HG02943 (cell line): ENCODE measurements at regions not wholly inside any gene's neighbourhood (a gene's known extent, or its start where the extent isn't known, plus 50 kb on each side); places are given as distances from the start of the nearest gene placed in this dataset.
"Not testable (repeated sequence)": the region's sequence is repeated elsewhere in the genome, so short reads cannot be mapped to it uniquely, and the experiment has no call there.

Experiments
- ATAC-seq: cut with Tn5 transposase; IDR thresholded peaks from one replicate; pipeline ENCODE4 v1.9.1; 2021; ENCODE audit warnings: mild to moderate bottlenecking, low read depth, moderate library complexity; ENCODE audit not compliant: unreplicated experiment

DNA sequence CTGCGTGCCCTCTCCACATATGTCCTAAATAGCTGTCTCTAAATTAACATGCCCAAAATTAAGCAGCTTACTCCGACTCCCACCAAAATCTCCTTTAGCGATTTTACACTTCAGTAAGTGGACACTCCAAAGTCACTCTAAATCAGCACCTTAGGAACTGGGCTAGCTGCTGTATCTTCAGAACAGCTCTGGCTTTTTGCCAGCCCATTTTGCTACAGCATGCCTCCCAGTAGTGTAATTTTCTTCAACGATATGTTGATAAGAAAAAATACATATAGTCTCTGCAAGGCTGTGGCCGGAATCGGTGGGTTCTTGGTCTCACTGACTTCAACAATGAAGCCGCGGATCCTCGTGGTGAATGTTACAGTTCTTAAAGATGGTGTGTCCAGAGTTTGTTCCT is 291.8 kb upstream of the RGPD4 start:
- ATAC-seq = no peak

DNA sequence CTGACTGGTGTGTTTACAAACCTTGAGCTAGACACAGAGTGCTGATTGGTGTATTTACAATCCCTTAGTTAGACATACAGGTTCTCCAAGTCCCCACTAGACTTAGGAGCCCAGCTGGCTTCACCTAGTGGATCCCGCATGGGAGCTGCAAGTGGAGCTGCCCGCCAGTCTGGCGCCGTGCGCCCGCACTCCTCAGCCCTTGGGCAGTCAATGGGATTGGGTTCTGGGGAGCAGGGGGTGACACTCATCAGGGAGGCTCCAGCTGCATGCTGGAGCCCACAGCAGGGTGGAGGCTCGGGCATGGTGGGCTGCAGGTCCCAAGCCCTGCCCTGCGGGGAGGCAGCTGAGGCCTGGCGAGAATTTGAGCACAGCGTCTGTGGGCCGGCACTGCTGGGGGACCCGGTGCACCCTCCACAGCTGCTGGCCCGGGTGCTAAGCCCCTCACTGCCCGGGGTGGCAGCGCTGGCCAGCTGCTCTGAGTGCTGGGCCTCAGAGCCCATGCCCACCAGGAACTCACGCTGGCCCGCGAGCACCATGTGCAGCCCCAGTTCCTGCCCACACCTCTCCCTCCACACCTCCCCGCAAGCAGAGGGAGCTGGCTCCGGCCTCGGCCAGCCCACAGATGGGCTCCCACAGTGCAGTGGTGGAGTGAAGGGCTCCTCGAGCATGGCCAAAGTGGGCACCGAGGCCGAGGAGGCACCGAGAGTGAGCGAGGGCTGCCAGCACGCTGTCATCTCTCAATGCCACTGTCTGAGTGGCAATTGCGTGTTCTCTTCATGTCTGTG is 290.6 kb upstream of the RGPD4 start:
- not testable (repeated sequence) for ATAC-seq

DNA sequence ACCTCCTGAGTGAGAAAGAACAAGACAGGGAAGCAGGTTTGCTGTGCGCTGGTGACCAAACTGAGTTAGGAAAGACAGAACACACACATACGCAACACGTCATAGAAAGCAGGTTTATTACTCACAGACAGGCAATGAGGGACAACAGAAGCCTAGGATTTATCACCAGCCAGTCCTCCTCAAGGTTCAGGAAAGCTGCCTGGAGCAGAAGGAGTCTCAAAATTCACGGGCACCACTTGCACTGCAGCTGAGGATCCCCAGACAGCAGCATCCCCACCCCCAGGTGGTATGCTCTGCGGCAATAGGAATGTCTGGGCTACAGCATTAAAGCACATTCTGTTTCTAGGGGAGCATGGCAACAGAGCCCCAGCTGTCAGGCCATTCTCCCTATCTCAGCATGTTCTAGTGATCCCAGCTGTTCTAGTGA is 284.4 kb upstream of the RGPD4 start:
- ATAC-seq = no peak

GRCh38 chr2:107543793-107544192 is 282.9 kb upstream of the RGPD4 start:
- no peak for ATAC-seq

- no peak for ATAC-seq
These were observed 281.6 kb upstream of the RGPD4 start for GRCh38 chr2:107545066-107545465.

DNA sequence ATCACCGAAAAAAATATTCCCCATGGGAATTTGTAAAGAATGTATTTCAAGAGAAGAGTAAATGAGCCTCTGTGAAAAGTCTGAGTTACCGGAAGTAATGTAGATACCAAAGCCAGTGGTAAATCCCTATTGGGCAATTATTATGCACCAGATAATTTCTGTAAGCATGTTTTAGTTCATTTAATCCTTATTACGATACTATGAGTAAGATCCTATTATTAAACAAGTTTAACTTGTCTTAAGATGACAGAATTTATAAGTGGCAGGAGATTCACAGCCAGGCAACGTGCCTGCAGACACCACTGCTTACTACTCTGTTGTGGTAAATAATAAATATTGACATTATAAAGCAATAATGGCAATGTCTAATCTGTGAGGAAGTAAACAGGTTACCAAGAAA is 280.8 kb upstream of the RGPD4 start:
- ATAC-seq = no peak

- ATAC-seq = no peak
These were observed 278.5 kb upstream of the RGPD4 start for GRCh38 chr2:107548216-107548615.

DNA sequence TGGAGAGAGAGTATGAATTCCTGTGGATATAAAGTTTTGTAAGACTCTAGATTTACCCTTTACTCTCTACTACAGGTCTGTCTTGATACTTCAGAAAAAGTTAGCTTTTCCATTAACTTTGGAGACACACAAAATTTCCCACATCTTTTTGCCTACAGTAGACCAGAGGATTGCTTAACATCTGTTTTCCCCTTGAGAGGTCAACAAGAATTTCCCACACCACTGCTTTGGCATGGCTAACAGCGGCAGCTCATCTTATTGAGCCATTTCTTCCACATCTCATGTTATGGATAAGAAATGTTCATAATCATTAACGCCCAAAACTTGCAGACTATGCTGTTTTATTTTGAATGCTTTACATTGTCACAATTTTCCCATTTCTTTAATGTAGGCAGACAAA is 273.6 kb upstream of the RGPD4 start:
- ATAC-seq = no peak

- no peak for ATAC-seq
These were observed 273.2 kb upstream of the RGPD4 start for GRCh38 chr2:107553539-107553938.

GRCh38 chr2:107556038-107556627 is 270.6 kb upstream of the RGPD4 start:
- no peak for ATAC-seq

- no peak for ATAC-seq
These were observed 268.4 kb upstream of the RGPD4 start for GRCh38 chr2:107558295-107558694.

DNA sequence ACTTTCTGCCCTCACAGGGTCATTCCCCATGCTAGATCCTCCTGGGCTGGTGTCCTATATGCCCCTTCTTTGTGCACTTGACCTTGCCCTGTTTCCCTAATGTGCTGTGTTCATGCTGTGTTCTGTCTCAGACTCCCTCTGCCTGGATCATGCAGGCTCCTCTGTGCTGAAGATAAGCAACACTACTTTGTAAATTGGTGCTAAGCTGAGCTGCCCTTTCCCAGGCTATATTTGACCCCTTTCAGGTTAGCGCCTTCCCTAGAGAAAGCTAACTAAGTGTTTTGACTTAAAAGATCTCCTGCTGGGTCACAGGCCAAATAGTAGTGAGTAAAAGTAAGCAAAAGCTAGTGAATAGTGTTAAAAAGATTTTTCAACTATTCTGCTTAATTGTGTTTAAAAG is 257.2 kb upstream of the RGPD4 start:
- ATAC-seq = no peak

DNA sequence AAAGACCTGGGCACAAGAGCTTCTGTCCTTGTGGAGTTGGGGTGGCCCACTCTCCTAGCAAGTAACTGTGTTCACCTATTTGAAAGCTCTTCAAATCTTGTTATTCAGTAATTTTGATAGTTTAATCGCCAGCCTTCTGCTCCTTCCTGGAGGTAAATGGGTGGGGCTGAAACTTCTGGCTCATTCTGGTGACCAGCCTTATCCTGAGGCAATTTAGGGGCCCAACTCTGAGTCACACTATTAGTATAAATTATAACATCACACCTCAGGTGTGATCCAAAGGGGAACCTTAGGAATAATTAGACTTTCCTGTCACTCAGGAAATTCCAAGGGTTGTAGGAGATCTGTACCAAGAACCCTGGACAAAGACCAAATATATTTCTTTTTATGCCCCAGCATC is 255.8 kb upstream of the RGPD4 start:
- ATAC-seq = no peak

DNA sequence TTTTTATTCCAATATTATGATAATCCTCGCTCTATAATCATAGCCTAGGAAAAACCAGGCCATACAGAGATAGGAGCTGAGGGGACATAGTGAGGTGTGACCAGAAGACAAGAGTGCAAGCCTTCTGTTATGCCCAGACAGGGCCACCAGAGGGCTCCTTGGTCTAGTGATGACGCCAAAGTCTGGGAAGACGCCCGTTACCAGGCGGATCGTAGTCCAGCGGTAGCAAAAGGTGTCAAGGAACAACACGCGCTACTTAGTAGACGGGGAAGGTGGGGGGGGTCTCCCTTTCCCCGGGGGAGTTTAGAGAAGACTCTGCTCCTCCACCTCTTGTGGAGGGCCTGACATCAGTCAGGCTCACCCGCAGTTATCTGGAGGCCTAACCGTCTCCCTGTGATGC is 253.8 kb upstream of the RGPD4 start:
- not testable (repeated sequence) for ATAC-seq

DNA sequence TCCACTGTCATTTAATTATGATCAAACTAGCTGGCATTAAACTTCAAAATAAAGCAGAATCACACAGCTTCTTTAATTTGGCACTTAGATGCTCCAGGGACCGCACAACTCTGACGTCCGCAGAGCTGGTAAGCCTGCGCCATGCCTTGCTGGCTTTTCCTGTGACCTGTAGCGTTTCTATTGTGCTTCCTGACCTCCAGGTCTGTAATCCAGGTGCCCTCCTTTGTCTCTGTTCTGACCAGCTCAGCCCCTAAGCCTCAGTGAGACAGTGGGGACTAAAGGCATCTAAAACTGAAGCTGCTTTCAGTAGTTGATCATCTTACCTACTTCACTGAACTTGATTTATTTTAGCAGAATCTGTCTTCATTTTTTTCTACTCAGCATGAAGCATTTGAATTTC is 249.7 kb upstream of the RGPD4 start:
- ATAC-seq = no peak

- no peak for ATAC-seq
These were observed 244.2 kb upstream of the RGPD4 start for GRCh38 chr2:107582487-107582886.

- no peak for ATAC-seq
These were observed 242.1 kb upstream of the RGPD4 start for GRCh38 chr2:107584577-107584976.

GRCh38 chr2:107585851-107586250 is 240.8 kb upstream of the RGPD4 start:
- no peak for ATAC-seq

DNA sequence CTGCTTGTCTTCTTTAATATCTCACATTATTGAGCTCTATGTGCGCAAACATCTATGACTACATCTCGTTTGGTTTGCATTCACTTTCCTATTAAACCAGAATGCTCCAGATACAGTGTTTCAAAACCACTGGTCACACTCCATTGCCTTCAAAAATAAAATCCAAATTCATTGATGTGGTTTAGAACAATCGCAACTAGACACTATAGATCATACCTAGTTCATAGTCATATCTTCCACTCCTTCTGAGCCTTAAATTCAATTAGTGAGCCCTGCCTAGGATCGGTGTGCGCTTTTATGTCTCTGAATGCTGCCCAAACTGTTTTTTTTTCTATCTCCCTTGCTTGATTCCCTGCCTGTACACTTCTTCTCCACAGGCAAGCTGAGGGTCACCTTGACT is 238.5 kb upstream of the RGPD4 start:
- no peak for ATAC-seq

DNA sequence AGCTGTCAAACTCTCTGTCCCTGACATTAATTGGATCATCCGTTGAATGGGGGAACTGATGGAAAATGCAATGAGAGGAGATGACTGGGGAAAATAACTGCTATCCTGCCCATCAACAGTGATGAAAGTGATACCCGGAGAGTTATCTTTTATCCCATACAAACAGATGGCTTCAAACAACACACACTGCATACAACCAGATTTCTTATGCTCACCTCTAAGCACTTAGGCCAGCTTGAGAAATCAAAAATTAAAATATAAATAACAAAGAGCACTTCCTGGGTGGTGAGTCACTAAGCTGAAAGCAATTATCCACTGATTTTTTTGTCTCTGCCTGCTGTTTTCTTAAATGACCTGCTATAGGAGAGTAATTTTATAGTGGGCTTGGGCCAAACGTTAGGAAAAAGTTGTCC is 237.6 kb upstream of the RGPD4 start:
- ATAC-seq = no peak

GRCh38 chr2:107591561-107592279 is 235.0 kb upstream of the RGPD4 start:
- ATAC-seq = no peak

DNA sequence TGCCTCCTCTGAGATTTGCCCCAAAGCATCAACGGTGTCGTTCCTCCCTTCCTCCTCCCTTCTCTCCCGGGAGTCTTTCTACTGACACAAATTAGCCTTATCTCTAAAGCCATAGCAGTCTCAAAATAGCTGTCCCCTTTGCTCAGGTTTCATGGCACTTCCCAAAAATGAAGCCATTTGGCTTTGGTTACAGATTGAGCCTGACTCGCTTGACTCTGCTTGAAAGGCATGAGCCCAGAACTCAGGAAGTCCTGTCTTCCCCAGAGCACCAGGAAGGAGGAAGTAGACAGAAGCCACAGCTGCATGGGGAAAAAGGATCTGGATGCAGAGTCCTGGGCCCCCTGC is 234.4 kb upstream of the RGPD4 start:
- no peak for ATAC-seq
